Muscle of leg (tissue), 3 donors: ENCODE measurements at regions not wholly inside any gene's neighbourhood (a gene's known extent, or its start where the extent isn't known, plus 50 kb on each side); places are given as distances from the start of the nearest gene placed in this dataset.
"Not testable (repeated sequence)": the region's sequence is repeated elsewhere in the genome, so short reads cannot be mapped to it uniquely, and the experiment has no call there.

Experiments used
- DNase-seq: peaks from one replicate; pipeline ENCODE4 v3.0.0; 2013
- H3K27ac ChIP-seq: one replicate; pipeline ENCODE4 v1.5.1; 2013; ENCODE audit warnings: mild to moderate bottlenecking, low read length, control low read depth
- H3K27me3 ChIP-seq: one replicate; pipeline ENCODE4 v1.6.1; 2013; ENCODE audit warnings: low read length; ENCODE audit not compliant: control insufficient read depth, insufficient read depth
- H3K36me3 ChIP-seq: one replicate; pipeline ENCODE4 v1.6.1; 2013; ENCODE audit warnings: low read length; ENCODE audit not compliant: control insufficient read depth, insufficient read depth
- H3K4me1 ChIP-seq: one replicate; pipeline ENCODE4 v1.6.1; 2013; ENCODE audit warnings: low read length; ENCODE audit not compliant: control insufficient read depth, insufficient read depth
- H3K4me3 ChIP-seq: one replicate; pipeline ENCODE4 v1.5.1; 2013; ENCODE audit warnings: low read length, control low read depth
- H3K9me3 ChIP-seq: replicated peaks from 2 replicates; pipeline ENCODE4 v1.6.1; 2013; ENCODE audit warnings: low read depth, low read length; ENCODE audit not compliant: control insufficient read depth
- WGBS: methylation state at CpG from one replicate; pipeline ENCODE4 v1.1.5; 2013; ENCODE audit warnings: missing lambda C conversion rate; ENCODE audit not compliant: insufficient coverage; 5-methylcytosine and 5-hydroxymethylcytosine counted together

- H3K4me1 ChIP-seq = no peaks in the 10 kb centered on the region
- no peaks in the 10 kb centered on the region for H3K36me3 ChIP-seq
- H3K4me3 ChIP-seq = no peak overlapping the region
- no peak for DNase-seq
- no CpG with 5 or more reads among the region's 3 CpGs for WGBS
- no peaks in the 10 kb centered on the region for H3K9me3 ChIP-seq
- no peak overlapping the region for H3K27ac ChIP-seq
- H3K27me3 ChIP-seq = no peaks in the 10 kb centered on the region
Measured at GRCh38 chr14:35927727-35928126, 101.6 kb downstream of the BRMS1L start.

DNA sequence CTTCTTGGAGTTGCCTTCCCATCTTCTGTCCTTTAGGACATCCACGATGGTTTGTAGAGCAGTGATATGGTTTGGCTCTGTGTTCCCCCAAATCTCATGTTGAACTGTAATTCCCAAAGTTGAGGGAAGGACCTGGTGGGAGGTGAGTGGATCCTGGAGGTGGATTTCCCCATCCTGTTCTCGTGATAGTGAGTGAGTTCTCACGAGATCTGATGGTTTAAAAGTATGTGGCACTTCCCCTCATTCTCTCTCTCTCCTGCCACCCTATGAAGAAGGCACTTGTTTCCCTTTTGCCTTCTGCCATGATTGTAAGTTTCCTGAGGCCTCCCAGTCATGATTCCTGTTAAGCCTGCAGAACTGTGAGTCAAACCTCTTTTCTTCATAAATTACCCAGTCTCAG is 99.2 kb downstream of the BRMS1L start:
- H3K27ac ChIP-seq = no peak overlapping the region
- no peak for DNase-seq

GRCh38 chr14:35922590-35922989 is 96.5 kb downstream of the BRMS1L start:
- not testable (repeated sequence) for DNase-seq, H3K4me3 ChIP-seq, H3K36me3 ChIP-seq, H3K9me3 ChIP-seq, H3K4me1 ChIP-seq, H3K27me3 ChIP-seq, H3K27ac ChIP-seq
- WGBS = no CpG with 5 or more reads among the region's 4 CpGs

More for the DNA sequence above, 99.2 kb downstream of the BRMS1L start:
- no peak overlapping the region for H3K4me3 ChIP-seq
- H3K27me3 ChIP-seq = no peaks in the 10 kb centered on the region
- no peaks in the 10 kb centered on the region for H3K9me3 ChIP-seq
- no CpG with 5 or more reads among the region's 3 CpGs for whole genome bisulfite sequencing
- no peaks in the 10 kb centered on the region for H3K36me3 ChIP-seq
- H3K4me1 ChIP-seq = no peaks in the 10 kb centered on the region

DNA sequence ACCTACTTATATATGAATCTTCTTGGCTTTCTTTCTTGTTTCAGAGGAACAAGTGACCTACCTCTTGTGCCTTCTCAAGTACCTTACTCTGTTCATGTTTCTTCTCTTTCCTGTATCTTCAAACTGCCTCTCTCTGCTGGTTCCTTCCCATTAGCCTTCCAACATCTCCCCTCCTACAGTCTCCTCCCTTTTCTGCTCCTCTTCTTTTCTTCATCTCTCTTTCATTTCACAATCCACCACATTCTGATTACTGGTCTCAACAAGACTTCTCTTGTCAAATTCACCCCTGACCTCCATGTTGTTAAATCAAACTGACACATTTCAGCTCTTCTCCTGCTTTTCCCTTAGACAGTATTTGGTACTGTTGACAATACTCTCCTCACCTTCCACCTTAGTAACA is 95.6 kb downstream of the BRMS1L start:
- Histone ChIP-seq H3K9me3 (no peaks in the 10 kb centered on the region), H3K27me3 (no peaks in the 10 kb centered on the region), H3K27ac (no peak overlapping the region), H3K36me3 (no peaks in the 10 kb centered on the region), H3K4me1 (no peaks in the 10 kb centered on the region), H3K4me3 (no peak overlapping the region)
- no peak for DNase-seq
